Ishikawa (cell line): ENCODE measurements at regions not wholly inside any gene's neighbourhood (a gene's known extent, or its start where the extent isn't known, plus 50 kb on each side); places are given as distances from the start of the nearest gene placed in this dataset.

Source experiments
- CEBPB ChIP-seq: IDR thresholded peaks from 2 replicates; pipeline ENCODE4 v1.6.1; 2012
- CREB1 ChIP-seq: IDR thresholded peaks from 2 replicates; pipeline ENCODE4 v1.6.1; 2012; ENCODE audit warnings: low read depth
- EGR1 ChIP-seq: IDR thresholded peaks from 2 replicates; pipeline ENCODE4 v1.6.1; 2012
- EP300 ChIP-seq: IDR thresholded peaks from 2 replicates; pipeline ENCODE4 v1.6.1; 2012; ENCODE audit warnings: borderline replicate concordance
- FOXM1 ChIP-seq: IDR thresholded peaks from 2 replicates; pipeline ENCODE4 v1.6.1; 2012; ENCODE audit warnings: low read depth, borderline replicate concordance
- NFIC ChIP-seq: IDR thresholded peaks from 2 replicates; pipeline ENCODE4 v1.6.1; 2012
- RAD21 ChIP-seq: IDR thresholded peaks from 2 replicates; pipeline ENCODE4 v1.6.1; 2012; ENCODE audit warnings: low read depth
- REST ChIP-seq: IDR thresholded peaks from 2 replicates; pipeline ENCODE4 v1.6.1; 2012; ENCODE audit warnings: low read depth, mild to moderate bottlenecking
- TAF1 ChIP-seq: IDR thresholded peaks from 2 replicates; pipeline ENCODE4 v1.6.1; 2012; ENCODE audit warnings: low read depth, mild to moderate bottlenecking
- TCF12 ChIP-seq: IDR thresholded peaks from 2 replicates; pipeline ENCODE4 v1.6.1; 2012; ENCODE audit warnings: low read depth
- TEAD4 ChIP-seq: IDR thresholded peaks from 2 replicates; pipeline ENCODE4 v1.6.1; 2012
- USF1 ChIP-seq: IDR thresholded peaks from 2 replicates; pipeline ENCODE4 v1.6.1; 2012
- YY1 ChIP-seq: IDR thresholded peaks from 2 replicates; pipeline ENCODE4 v1.6.1; 2012; ENCODE audit warnings: low read depth
- ZBTB7A ChIP-seq: IDR thresholded peaks from 2 replicates; pipeline ENCODE4 v1.6.1; 2012; ENCODE audit warnings: low read depth
- TF ChIP-seq, protein P1 (sequence below): IDR thresholded peaks from 2 replicates; pipeline ENCODE4 v1.6.1; 2012

DNA sequence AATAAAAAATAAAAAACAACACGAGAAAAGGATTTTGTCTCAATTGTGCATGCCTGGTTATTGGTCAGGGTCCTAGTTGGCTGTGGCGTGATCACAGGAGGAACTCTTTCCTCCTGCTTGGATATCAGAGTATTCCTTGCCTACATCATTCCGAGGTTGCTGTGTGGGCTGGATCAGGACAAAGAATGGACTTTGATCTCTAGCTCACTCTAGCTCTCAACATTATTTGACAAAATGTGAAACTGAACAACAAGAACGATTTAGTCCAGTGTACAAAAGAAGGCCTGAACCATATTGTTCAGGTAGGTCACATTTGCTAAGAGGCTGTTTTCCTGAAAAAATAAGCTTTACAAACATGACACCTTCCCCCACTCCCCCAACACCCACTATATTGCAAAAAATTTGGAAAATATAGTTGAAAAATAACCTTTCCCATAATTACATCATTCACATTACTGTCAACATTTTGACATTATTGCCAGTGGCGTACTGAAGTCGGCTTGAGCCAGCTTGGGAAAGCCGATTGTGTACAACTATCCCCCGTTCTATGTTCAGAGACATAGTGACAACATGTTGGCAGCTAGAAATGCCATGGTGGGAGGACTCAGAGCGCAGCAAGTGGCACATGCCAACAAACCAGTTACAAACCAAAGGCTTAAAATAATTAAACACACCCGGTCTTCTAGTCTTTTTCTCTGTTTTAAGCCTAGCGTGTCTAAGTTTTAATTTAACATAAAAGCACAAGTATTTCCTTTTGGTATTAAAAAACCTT, 179.0 kb downstream of the LPIN1 start:
- no peak for TF ChIP-seq TEAD4
- no peak for TF ChIP-seq ZBTB7A
- TF ChIP-seq FOXM1: no peak
- TF ChIP-seq, protein P1, sequence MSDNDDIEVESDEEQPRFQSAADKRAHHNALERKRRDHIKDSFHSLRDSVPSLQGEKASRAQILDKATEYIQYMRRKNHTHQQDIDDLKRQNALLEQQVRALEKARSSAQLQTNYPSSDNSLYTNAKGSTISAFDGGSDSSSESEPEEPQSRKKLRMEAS: no peak
- TF ChIP-seq TAF1: no peak
- no peak for TF ChIP-seq NFIC
- no peak for TF ChIP-seq REST
- no peak for TF ChIP-seq EP300

- TF ChIP-seq ZBTB7A: no peak
- no peak for TF ChIP-seq EP300
- no peak for TF ChIP-seq CEBPB
- TF ChIP-seq YY1: no peak
- no peak for TF ChIP-seq NFIC
- TF ChIP-seq TAF1: no peak
- TF ChIP-seq TEAD4: no peak
Observed at GRCh38 chr2:11930211-11930761, 183.9 kb downstream of the LPIN1 start.

DNA sequence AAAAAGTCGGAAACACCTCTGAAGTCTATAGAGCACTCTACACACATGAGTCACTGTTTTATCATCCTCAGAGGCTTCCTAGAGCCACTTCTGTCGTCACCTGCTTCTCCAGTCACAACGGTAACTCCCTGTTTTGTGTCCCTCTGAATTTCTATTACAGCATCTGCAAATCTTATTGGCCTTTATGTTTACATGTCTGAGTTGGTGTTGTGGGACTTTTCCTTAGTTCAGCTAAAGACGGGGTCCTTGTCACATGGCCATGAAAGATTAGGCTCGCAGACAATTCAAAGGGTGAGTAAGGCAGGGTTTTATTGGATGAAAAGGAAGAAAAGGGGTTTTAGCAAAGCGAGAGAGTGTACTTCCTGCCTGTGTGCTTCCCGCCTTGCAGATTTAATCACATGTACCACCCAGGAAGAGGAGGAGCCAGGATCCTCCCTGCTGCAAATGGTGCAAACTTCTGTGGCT, 185.6 kb downstream of the LPIN1 start:
- TF ChIP-seq TAF1: no peak
- TF ChIP-seq, protein P1: no peak
- no peak for TF ChIP-seq ZBTB7A
- TF ChIP-seq RAD21: no peak
- TF ChIP-seq TEAD4: no peak
- no peak for TF ChIP-seq NFIC
- no peak for TF ChIP-seq CEBPB
- no peak for TF ChIP-seq FOXM1
- TF ChIP-seq TCF12: no peak
- no peak for TF ChIP-seq EGR1
- TF ChIP-seq EP300: no peak
- no peak for TF ChIP-seq USF1
- TF ChIP-seq YY1: no peak
- no peak for TF ChIP-seq REST
- TF ChIP-seq CREB1: no peak

- no peak for TF ChIP-seq RAD21
Observed at GRCh38 chr2:11932962-11933361, 186.5 kb downstream of the LPIN1 start.

GRCh38 chr2:11933854-11934253, 187.4 kb downstream of the LPIN1 start:
- TF ChIP-seq RAD21 (no peak), TAF1 (no peak), NFIC (no peak), YY1 (no peak), CEBPB (no peak), EP300 (no peak), FOXM1 (no peak), REST (no peak)
